ENCODE measurements at regions not wholly inside any gene's neighbourhood (a gene's known extent, or its start where the extent isn't known, plus 50 kb on each side); places are given as distances from the start of the nearest gene placed in this dataset.
"Not testable (repeated sequence)": the region's sequence is repeated elsewhere in the genome, so short reads cannot be mapped to it uniquely, and the experiment has no call there.

DNA sequence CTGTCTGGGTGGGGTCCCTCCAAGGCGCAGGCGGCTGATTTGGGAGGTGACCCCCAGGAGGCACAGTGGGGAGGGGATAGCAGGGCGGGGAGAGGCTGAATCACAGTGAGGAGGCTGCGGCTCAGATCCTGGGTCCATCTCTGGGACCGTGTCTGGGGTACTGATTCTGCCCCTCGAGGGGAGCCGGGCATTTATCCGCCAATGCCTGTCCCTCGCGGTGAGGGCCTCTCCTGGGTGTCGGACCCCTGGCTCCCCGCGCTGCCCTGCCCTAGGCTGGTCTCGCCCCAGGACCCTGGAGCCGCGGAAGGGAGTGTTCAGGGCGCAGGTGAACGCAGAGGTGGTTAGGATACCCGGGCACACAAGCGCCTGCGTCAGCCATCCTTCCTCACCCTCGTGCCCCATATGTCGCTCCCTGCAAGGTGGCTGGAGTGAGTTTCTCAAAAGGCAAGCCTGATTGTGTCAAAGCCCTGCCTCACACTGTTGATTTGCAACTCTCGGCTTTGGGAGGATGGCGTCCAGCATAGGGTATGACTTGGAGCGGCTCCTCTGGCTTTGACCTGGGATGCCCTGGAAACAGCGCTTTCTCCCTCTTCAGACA lies 530.9 kb downstream of the PTPRU start:
- DNase-seq (ENCODE audit: insufficient read length) (no peak), FAIRE-seq (no peak)
- TF ChIP-seq POLR2AphosphoS5 (IDR thresholded peaks at IDR 0.05; ENCODE audit: low read depth, low read length) (no peak), TAF1 (IDR thresholded peaks at IDR 0.05; ENCODE audit: borderline replicate concordance, low read depth, low read length) (no peak), POLR2A (IDR thresholded peaks at IDR 0.05; ENCODE audit: low read depth, low read length) (no peak)

DNA sequence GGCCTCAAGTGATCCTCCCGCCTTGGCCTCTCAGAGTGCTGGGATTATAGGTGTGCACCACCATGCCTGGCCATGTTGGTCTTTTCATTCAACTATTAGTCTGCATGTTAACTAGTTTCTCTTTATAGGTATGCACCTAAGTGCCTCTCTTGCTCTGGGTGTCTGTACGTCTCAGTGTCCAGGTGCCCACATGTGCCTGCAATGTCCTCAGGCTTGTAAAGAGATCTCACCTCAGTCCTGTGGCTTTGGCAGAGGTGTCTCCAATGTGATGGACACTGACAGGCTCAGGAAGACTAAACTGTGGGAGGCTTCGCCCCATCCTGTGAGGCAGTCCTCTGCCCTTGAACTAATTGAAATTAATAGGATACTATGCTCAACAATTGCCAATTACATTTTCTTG lies 526.3 kb downstream of the PTPRU start:
- DNase-seq (ENCODE audit: insufficient read length), result no peak
- FAIRE-seq, result no peak
- TF ChIP-seq POLR2AphosphoS5 (IDR thresholded peaks at IDR 0.05; ENCODE audit: low read depth, low read length), result no peak
- TF ChIP-seq POLR2A (IDR thresholded peaks at IDR 0.05; ENCODE audit: low read depth, low read length), result no peak
- no peak for TF ChIP-seq TAF1 (IDR thresholded peaks at IDR 0.05; ENCODE audit: borderline replicate concordance, low read depth, low read length)

DNA sequence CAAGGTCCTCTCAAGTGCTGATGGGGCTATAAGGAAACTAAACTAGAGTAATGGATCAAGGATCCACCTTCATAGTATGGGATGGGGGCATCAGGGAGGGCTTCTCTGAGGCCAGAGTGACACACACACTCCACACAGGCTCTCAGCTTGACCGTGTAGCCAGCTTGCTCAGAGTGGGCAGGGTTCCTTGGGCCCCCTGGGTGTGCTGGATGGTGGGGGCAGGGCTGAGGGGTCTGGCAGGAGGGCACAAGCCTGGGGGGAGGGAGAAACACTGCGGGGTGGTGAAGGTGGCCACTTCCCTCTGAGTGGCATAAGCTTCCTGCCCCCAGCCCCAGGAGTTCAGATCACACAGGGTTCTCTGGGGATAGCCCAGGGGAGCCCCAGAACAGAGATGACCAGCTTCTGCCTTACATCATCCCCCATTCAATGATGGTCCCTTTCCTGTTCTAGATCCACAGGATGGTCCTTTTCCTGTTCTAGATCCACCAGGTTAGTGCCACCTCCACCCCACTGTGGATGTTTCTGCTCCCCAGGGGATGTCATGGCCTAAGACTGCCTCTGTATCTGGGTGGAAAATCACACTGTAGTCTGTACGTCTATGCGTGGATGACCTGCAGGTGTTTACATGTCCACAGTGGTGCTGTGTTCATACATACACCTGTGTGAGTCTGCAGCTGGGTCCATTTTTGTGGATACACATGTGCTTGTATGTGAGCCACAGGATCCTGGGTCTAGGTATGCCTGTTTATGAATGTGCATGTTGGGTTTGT lies 525.0 kb downstream of the PTPRU start:
- TF ChIP-seq POLR2AphosphoS5 (IDR thresholded peaks at IDR 0.05; ENCODE audit: low read depth, low read length) (no peak), TAF1 (IDR thresholded peaks at IDR 0.05; ENCODE audit: borderline replicate concordance, low read depth, low read length) (no peak), POLR2A (IDR thresholded peaks at IDR 0.05; ENCODE audit: low read depth, low read length) (no peak)
- FAIRE-seq, result no peak
- no peak for DNase-seq (ENCODE audit: insufficient read length)

DNA sequence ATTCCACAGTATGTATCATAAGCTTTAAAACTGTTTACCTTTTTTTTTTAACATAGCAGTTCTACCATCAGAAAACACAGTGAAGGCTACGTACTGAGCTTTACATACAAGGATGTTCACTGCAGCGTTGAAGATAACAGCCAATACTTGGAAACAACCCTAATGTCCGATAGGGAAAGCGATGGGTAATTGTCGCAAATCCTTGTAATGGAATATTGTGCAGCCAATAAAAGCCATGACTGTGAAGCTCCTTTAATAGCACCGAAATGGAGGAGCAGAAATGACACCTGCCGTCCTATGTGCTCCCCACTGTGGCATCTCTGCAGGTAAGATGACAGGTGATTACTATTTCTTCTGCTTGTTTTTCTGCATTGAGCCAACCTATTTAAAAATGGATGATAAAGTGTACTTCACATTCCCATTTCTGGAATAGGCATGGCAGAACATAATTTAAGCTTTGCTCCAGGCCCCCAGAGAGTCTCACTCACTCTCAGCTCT lies 523.8 kb downstream of the PTPRU start:
- no peak for FAIRE-seq
- TF ChIP-seq POLR2A (IDR thresholded peaks at IDR 0.05; ENCODE audit: low read depth, low read length) (no peak), POLR2AphosphoS5 (IDR thresholded peaks at IDR 0.05; ENCODE audit: low read depth, low read length) (no peak), TAF1 (IDR thresholded peaks at IDR 0.05; ENCODE audit: borderline replicate concordance, low read depth, low read length) (no peak)
- DNase-seq (ENCODE audit: insufficient read length), result no peak

DNA sequence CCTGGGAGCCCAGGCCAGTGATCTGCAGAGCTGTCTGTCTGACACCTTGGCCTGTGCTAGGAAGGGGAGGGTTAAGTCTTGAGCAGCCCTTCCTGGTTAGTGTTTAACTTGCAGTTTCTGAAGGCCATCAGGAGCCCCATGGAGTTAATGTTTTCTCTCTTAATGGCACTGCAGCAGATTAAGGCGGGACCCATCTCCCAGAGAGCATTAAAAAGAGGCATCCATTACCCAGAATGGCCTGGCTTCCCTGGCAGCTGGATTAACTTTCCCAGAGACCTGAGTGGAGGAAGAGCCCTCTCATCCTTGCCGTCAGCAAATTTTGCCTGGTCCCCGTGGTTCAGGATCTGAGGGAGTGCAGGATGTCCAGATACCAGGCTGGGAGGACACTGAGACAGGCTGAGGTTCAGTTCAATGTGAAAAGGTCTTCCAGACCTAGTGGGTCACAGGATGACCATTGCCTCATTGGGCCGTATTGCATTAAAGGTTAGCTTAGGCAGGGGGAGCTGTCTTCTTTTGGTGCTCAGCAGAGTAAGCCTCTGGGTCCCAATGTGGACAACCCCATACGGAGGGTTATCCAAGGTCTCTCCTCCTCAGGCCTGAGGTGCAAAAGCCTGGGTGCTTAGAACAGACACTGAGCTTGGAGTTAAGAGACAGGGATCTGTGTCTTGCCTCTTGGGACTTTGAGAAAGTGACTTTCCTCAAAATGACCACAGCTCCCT lies 522.6 kb downstream of the PTPRU start:
- FAIRE-seq, result no peak
- no peak for DNase-seq (ENCODE audit: insufficient read length)
- TF ChIP-seq POLR2A (IDR thresholded peaks at IDR 0.05; ENCODE audit: low read depth, low read length) (no peak), POLR2AphosphoS5 (IDR thresholded peaks at IDR 0.05; ENCODE audit: low read depth, low read length) (no peak), TAF1 (IDR thresholded peaks at IDR 0.05; ENCODE audit: borderline replicate concordance, low read depth, low read length) (no peak)

DNA sequence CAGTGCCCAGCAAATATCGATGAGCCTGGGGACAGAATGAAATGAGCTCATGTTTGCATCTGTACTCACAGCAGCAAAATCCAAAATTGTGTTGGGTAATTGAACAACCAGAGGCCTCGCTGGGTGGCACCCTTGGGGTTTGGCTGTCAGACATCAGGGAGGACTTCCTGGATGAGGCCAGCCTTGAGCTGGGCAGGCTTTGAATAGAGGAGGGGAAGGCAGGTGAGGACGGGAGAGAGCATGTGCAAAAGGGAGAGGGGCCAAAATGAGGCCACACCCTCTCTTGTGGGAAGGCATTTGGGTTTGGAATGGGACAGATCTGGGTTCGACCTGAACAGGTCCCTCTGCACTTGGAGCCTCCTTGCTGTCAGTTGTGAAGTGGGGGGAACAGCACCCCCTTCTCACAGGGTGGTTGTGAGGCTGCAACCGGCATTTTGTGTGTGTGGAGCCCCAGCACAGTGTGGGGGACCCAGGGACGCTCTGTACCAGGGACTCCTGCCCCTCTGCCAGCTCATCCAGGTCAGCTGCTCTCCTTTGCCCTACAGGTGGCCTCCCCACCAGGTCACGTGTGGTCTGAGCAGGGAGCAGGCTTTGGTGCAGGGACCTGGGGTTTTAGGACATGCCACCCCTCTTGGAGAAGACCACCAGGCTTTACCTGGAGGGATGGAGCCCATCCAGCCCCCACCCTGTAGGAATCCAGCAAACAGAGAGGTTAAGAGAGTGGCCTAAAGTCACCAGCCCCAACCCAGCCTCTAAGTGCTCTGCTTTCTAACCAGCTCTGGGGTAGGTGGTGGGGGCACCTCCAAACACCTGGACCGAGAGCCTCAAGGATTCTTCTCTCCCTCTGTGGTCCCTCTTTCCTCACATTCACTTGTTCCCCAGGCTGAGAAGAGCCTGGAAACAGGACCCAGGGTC lies 521.8 kb downstream of the PTPRU start:
- TF ChIP-seq TAF1 (IDR thresholded peaks at IDR 0.05; ENCODE audit: borderline replicate concordance, low read depth, low read length), result no peak
- no peak for TF ChIP-seq POLR2AphosphoS5 (IDR thresholded peaks at IDR 0.05; ENCODE audit: low read depth, low read length)
- TF ChIP-seq POLR2A (IDR thresholded peaks at IDR 0.05; ENCODE audit: low read depth, low read length), result no peak
- no peak for DNase-seq (ENCODE audit: insufficient read length)
- no peak for FAIRE-seq

DNA sequence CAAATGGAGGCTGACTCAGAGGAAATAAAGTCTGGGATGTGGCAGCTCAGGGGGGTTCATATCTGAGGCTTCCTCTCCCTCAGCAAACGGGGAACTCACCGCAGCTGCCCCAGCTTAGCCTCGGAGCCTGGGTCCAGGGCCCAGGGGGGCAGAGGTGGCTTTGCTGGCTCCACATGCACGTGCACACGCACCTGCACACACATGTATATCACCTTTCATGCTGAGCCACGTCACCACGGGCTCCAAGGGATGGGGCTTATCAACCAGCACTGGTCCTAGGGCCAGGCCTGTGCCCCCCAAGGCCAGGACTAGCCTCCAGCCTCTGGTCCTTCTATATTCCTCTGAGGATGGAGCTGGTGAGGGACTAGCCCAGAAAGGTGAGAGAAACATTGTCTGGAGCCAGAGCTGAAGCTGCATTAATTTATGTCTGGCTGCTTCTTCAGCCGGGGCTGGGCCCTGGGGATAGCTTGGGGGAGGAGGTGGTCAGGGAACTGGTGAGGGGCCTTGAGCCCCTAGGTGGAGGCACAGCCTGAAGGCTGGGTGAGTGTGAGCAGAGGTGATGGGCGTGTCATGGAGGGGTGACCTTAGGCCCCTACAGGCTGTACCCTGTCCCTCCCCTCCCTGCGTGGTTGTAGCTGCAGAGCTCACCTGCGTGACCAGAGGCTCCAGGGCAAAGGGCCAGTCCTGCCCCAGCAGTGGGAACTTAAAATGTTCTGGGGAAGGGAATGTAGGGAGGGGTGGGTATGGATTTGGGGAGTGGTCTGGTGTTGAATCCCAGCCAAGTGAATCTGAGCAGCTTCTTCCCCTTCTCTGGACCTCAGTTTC lies 520.8 kb downstream of the PTPRU start:
- no peak for TF ChIP-seq TAF1 (IDR thresholded peaks at IDR 0.05; ENCODE audit: borderline replicate concordance, low read depth, low read length)
- TF ChIP-seq POLR2A (IDR thresholded peaks at IDR 0.05; ENCODE audit: low read depth, low read length), result no peak
- no peak for TF ChIP-seq POLR2AphosphoS5 (IDR thresholded peaks at IDR 0.05; ENCODE audit: low read depth, low read length)
- FAIRE-seq, result no peak

DNA sequence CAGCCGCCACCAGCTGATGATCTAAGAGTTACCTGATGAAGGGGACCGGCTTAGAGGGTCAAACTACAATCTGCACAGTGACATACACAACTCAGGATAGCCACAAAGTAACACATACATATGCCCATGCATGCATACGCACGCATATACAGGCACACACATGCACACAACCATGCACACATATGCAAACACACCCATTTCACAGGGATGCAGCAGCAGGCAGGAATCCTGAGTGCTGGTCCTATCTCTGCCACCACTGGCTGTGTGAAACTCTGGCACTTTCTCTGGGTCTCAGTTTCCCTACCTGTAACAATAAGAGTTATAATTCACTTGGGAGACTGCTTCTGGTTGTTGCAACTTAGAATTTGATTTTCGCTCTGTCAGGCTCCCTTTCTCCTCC lies 520.2 kb downstream of the PTPRU start:
- TF ChIP-seq POLR2A (IDR thresholded peaks at IDR 0.05; ENCODE audit: low read depth, low read length) (no peak), POLR2AphosphoS5 (IDR thresholded peaks at IDR 0.05; ENCODE audit: low read depth, low read length) (no peak), TAF1 (IDR thresholded peaks at IDR 0.05; ENCODE audit: borderline replicate concordance, low read depth, low read length) (no peak)
- FAIRE-seq, result no peak
- no peak for DNase-seq (ENCODE audit: insufficient read length)

More for the DNA sequence above, 520.8 kb downstream of the PTPRU start:
- DNase-seq (ENCODE audit: insufficient read length), result no peak

DNA sequence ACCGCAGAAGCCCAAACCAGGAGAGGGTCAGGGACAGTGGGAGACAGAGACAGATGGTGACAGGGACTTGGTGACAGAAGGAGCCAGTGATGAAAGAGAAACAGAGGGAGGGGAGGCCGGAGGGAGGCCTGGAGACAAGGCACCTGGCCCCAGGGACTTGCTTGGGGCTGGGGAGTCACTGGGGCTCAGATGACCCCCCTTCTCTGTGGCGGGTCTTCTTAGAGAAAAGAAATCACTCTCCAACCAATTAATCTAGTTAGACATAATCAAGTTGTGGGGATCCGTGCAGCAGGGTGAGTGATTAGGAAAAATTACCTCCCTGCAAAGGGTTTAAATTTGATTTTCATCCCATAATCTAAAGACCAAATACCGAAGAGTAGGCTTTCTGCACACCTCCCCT lies 519.8 kb downstream of the PTPRU start:
- no peak for TF ChIP-seq POLR2AphosphoS5 (IDR thresholded peaks at IDR 0.05; ENCODE audit: low read depth, low read length)
- TF ChIP-seq TAF1 (IDR thresholded peaks at IDR 0.05; ENCODE audit: borderline replicate concordance, low read depth, low read length), result no peak
- no peak for TF ChIP-seq POLR2A (IDR thresholded peaks at IDR 0.05; ENCODE audit: low read depth, low read length)
- FAIRE-seq, result no peak
- no peak for DNase-seq (ENCODE audit: insufficient read length)

DNA sequence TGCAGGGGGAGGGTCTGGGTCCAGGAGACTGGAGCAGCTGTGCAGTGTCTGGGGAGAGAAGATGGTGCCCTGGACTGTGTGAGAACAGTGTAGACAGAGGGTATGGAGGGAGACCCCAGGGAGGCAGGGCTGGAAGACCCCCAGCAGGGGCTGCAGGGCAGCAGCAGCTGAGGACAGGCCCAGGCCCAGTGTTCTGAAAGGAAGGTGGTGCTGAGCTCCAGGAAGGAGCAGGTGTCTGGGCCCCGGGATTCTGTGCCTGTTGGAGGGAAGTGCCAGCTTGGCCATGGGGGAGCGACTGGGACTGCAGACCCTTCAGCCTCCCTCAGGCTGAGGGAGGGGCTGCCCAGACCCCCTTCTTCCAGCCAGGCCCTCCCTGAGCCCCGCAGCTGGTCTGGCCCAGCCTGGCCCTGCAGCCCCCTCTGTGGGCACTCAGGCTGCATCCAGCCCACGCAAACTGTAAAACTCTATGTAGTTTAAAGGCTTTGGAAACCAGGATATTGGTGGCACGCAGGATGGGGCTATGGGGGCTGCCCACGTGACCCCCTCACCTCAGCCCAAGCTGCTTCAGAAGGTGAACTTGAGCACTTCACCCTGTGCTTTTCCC lies 519.2 kb downstream of the PTPRU start:
- not testable (repeated sequence) for DNase-seq (ENCODE audit: insufficient read length); FAIRE-seq
